Keratinocyte (primary cell): ENCODE measurements at regions not wholly inside any gene's neighbourhood (a gene's known extent, or its start where the extent isn't known, plus 50 kb on each side); places are given as distances from the start of the nearest gene placed in this dataset.

Source experiments
- DNase-seq: peaks from one replicate; pipeline ENCODE4 v3.0.0-alpha.2; 2011; ENCODE audit warnings: low read depth, missing footprints, low spot score
- FAIRE-seq: peaks from 2 replicates; lab custom pipeline; 2011; peaks lifted over from hg19 to GRCh38; lab: Jason Lieb, UNC
- H2AFZ ChIP-seq: 2 replicates; pipeline ENCODE4 v1.6.0; 2012; ENCODE audit warnings: low read length, control low read depth, inconsistent platforms; ENCODE audit not compliant: control insufficient read depth
- H3K27ac ChIP-seq: 2 replicates; pipeline ENCODE4 v1.5.1; 2011; ENCODE audit warnings: low read length; ENCODE audit not compliant: control insufficient read depth, insufficient read depth
- H3K27me3 ChIP-seq: 3 replicates; pipeline ENCODE4 v1.6.0; 2011; ENCODE audit warnings: low read length; ENCODE audit not compliant: control insufficient read depth, insufficient read depth; ENCODE audit errors: extremely low read depth
- H3K36me3 ChIP-seq, 2 experiments: 2 replicates in 1 of 2; 3 replicates in 1 of 2; pipeline ENCODE4 v1.5.1; 2011; ENCODE audit warnings: low read length in 2 of 2, mild to moderate bottlenecking in 1 of 2; ENCODE audit not compliant: control insufficient read depth in 2 of 2, insufficient read depth in 2 of 2; ENCODE audit errors: extremely low read depth in 1 of 2
- H3K4me1 ChIP-seq: 3 replicates; pipeline ENCODE4 v1.5.1; 2011; ENCODE audit warnings: low read length; ENCODE audit not compliant: control insufficient read depth, insufficient read depth; ENCODE audit errors: extremely low read depth
- H3K4me2 ChIP-seq: 3 replicates; pipeline ENCODE4 v1.6.0; 2011; ENCODE audit warnings: low read depth, low read length; ENCODE audit not compliant: control insufficient read depth, insufficient read depth; ENCODE audit errors: extremely low read depth
- H3K4me3 ChIP-seq, 3 experiments: fragments of 200-600 bp in 1 of 3; sonication (generic) in 1 of 3; 2 replicates in 2 of 3; 3 replicates in 1 of 3; pipeline ENCODE4 v1.5.1; 2011 to 2016; ENCODE audit warnings: low read length in 3 of 3, mild to moderate bottlenecking in 3 of 3, control low read depth in 2 of 3, inconsistent platforms in 1 of 3, low read depth in 1 of 3, mixed read lengths in 1 of 3, mixed run types in 1 of 3, moderate library complexity in 1 of 3; ENCODE audit not compliant: control insufficient read depth in 2 of 3, insufficient read depth in 2 of 3; ENCODE audit errors: extremely low read depth in 1 of 3
- H3K79me2 ChIP-seq: 2 replicates; pipeline ENCODE4 v1.6.0; 2012; ENCODE audit warnings: low read length; ENCODE audit not compliant: control insufficient read depth, insufficient read depth
- H3K9ac ChIP-seq: 3 replicates; pipeline ENCODE4 v1.6.0; 2011; ENCODE audit warnings: low read length; ENCODE audit not compliant: control insufficient read depth, insufficient read depth; ENCODE audit errors: extremely low read depth
- H3K9me1 ChIP-seq: 3 replicates; pipeline ENCODE4 v1.6.0; 2011; ENCODE audit warnings: low read length; ENCODE audit not compliant: control insufficient read depth, insufficient read depth; ENCODE audit errors: extremely low read depth
- H3K9me3 ChIP-seq: 2 replicates; pipeline ENCODE4 v1.5.1; 2012; ENCODE audit warnings: low read depth, low read length; ENCODE audit not compliant: control insufficient read depth
- H4K20me1 ChIP-seq: 3 replicates; pipeline ENCODE4 v1.6.0; 2011; ENCODE audit warnings: low read length; ENCODE audit not compliant: control insufficient read depth, insufficient read depth; ENCODE audit errors: extremely low read depth
- EZH2 ChIP-seq: IDR thresholded peaks from one replicate; pipeline ENCODE4 v1.6.1; 2012; ENCODE audit warnings: inconsistent platforms, mild to moderate bottlenecking, low read length, moderate library complexity
- dilution Hi-C: fragments of 300-500 bp; cut with MboI; formaldehyde crosslinking; loops from one replicate; pipeline ENCODE4 v1.7.0; 2020; ENCODE audit warnings: low sequenced_read_pairs; ENCODE audit not compliant: extremely low pct_ligation_motif_present
- TF ChIP-seq, protein P1 (sequence below), 3 experiments: IDR thresholded peaks in 1 of 3; conservative IDR thresholded peaks in 1 of 3; optimal IDR thresholded peaks in 1 of 3; 2 replicates in 2 of 3; 3 replicates in 1 of 3; pipeline versions ENCODE3 to v1.5.1; 2011; ENCODE audit warnings: low read length in 3 of 3, mild to moderate bottlenecking in 3 of 3, moderate library complexity in 2 of 3, control low read depth in 1 of 3, inconsistent platforms in 1 of 3; ENCODE audit not compliant: insufficient read depth in 2 of 3; ENCODE audit errors: extremely low read depth in 1 of 3

GRCh38 chr9:88075966-88076285, 62.3 kb downstream of the SPATA31C2 start:
- FAIRE-seq = no peak
- H3K4me2 ChIP-seq = peak overlapping the region; percentile 76
- H3K36me3 ChIP-seq = no peaks in the 10 kb centered on the region
- TF ChIP-seq, protein P1, sequence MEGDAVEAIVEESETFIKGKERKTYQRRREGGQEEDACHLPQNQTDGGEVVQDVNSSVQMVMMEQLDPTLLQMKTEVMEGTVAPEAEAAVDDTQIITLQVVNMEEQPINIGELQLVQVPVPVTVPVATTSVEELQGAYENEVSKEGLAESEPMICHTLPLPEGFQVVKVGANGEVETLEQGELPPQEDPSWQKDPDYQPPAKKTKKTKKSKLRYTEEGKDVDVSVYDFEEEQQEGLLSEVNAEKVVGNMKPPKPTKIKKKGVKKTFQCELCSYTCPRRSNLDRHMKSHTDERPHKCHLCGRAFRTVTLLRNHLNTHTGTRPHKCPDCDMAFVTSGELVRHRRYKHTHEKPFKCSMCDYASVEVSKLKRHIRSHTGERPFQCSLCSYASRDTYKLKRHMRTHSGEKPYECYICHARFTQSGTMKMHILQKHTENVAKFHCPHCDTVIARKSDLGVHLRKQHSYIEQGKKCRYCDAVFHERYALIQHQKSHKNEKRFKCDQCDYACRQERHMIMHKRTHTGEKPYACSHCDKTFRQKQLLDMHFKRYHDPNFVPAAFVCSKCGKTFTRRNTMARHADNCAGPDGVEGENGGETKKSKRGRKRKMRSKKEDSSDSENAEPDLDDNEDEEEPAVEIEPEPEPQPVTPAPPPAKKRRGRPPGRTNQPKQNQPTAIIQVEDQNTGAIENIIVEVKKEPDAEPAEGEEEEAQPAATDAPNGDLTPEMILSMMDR (optimal IDR thresholded peaks at IDR 0.05 in 1 of 3, IDR thresholded peaks at IDR 0.05 in 1 of 3, conservative IDR thresholded peaks at IDR 0.05 in 1 of 3; ENCODE audit: extremely low read depth in 1 of 3, insufficient read depth in 2 of 3, low read length in 3 of 3) = no peak
- no peak for TF ChIP-seq EZH2
- no peak for DNase-seq
- peak overlapping the region; percentile 82 for H2AFZ ChIP-seq
- H3K9me1 ChIP-seq = no peaks in the 10 kb centered on the region
- peak overlapping the region; percentile 60 for H3K9ac ChIP-seq
- H4K20me1 ChIP-seq = no peaks in the 10 kb centered on the region
- no peaks in the 10 kb centered on the region for H3K27me3 ChIP-seq
- H3K27ac ChIP-seq = no peak overlapping the region
- dilution Hi-C loops = no loop called here
- H3K4me1 ChIP-seq = peaks cover 8% of the 10 kb centered on the region
- H3K4me3 ChIP-seq = peak overlapping the region; percentile 47 to 67 (median 66)
- peaks cover 2% of the 10 kb centered on the region for H3K9me3 ChIP-seq
- H3K79me2 ChIP-seq = no peaks in the 10 kb centered on the region

GRCh38 chr9:88075506-88075905, 62.8 kb downstream of the SPATA31C2 start:
- Histone ChIP-seq H3K9me1 (no peaks in the 10 kb centered on the region), H3K9ac (no peak overlapping the region), H3K4me2 (peak overlapping the region; percentile 76), H4K20me1 (no peaks in the 10 kb centered on the region), H3K27me3 (no peaks in the 10 kb centered on the region), H3K27ac (no peak overlapping the region), H3K4me3 (no peak overlapping the region), H3K79me2 (no peaks in the 10 kb centered on the region), H3K9me3 (peaks cover 2% of the 10 kb centered on the region), H2AFZ (no peak overlapping the region), H3K4me1 (peaks cover 8% of the 10 kb centered on the region), H3K36me3 (no peaks in the 10 kb centered on the region)
- DNase-seq = no peak
- no peak for TF ChIP-seq EZH2
- TF ChIP-seq, protein P1 (optimal IDR thresholded peaks at IDR 0.05 in 1 of 3, IDR thresholded peaks at IDR 0.05 in 1 of 3, conservative IDR thresholded peaks at IDR 0.05 in 1 of 3; ENCODE audit: extremely low read depth in 1 of 3, insufficient read depth in 2 of 3, low read length in 3 of 3) = no peak
- dilution Hi-C loops = no loop called here
- no peak for FAIRE-seq
